GM21360 (cell line): ENCODE measurements at regions not wholly inside any gene's neighbourhood (a gene's known extent, or its start where the extent isn't known, plus 50 kb on each side); places are given as distances from the start of the nearest gene placed in this dataset.

Experiments
- ATAC-seq: cut with Tn5 transposase; IDR thresholded peaks from one replicate; pipeline ENCODE4 v1.9.1; 2021; ENCODE audit warnings: mild to moderate bottlenecking, moderate library complexity; ENCODE audit not compliant: unreplicated experiment

GRCh38 chr21:20545454-20545853 lies 452.8 kb upstream of the NCAM2 start:
- ATAC-seq, result no peak

GRCh38 chr21:20551939-20552338 lies 446.3 kb upstream of the NCAM2 start:
- no peak for ATAC-seq

GRCh38 chr21:20554785-20555184 lies 443.4 kb upstream of the NCAM2 start:
- ATAC-seq, result no peak

GRCh38 chr21:20570824-20571232 lies 427.4 kb upstream of the NCAM2 start:
- no peak for ATAC-seq

GRCh38 chr21:20572582-20572981 lies 425.6 kb upstream of the NCAM2 start:
- ATAC-seq, result no peak

GRCh38 chr21:20581361-20581760 lies 416.8 kb upstream of the NCAM2 start:
- ATAC-seq, result no peak

GRCh38 chr21:20591284-20591683 lies 406.9 kb upstream of the NCAM2 start:
- ATAC-seq, result no peak

- no peak for ATAC-seq
These were observed 405.7 kb upstream of the NCAM2 start for GRCh38 chr21:20592463-20592862.

- ATAC-seq, result no peak
These were observed 395.0 kb upstream of the NCAM2 start for GRCh38 chr21:20603236-20603635.

GRCh38 chr21:20611008-20611407 lies 387.2 kb upstream of the NCAM2 start:
- ATAC-seq, result no peak

- ATAC-seq, result no peak
These were observed 384.6 kb upstream of the NCAM2 start for GRCh38 chr21:20613654-20614053.

GRCh38 chr21:20617130-20617529 lies 381.1 kb upstream of the NCAM2 start:
- no peak for ATAC-seq

GRCh38 chr21:20618878-20619277 lies 379.3 kb upstream of the NCAM2 start:
- no peak for ATAC-seq

GRCh38 chr21:20627594-20627993 lies 370.6 kb upstream of the NCAM2 start:
- ATAC-seq, result no peak

- no peak for ATAC-seq
These were observed 366.6 kb upstream of the NCAM2 start for GRCh38 chr21:20631633-20632032.

GRCh38 chr21:20639026-20639425 lies 359.2 kb upstream of the NCAM2 start:
- no peak for ATAC-seq

- ATAC-seq, result no peak
These were observed 357.0 kb upstream of the NCAM2 start for GRCh38 chr21:20641241-20641640.

GRCh38 chr21:20642681-20643080 lies 355.5 kb upstream of the NCAM2 start:
- no peak for ATAC-seq

GRCh38 chr21:20644552-20644951 lies 353.7 kb upstream of the NCAM2 start:
- ATAC-seq, result no peak

- no peak for ATAC-seq
These were observed 352.9 kb upstream of the NCAM2 start for GRCh38 chr21:20645344-20645743.

- ATAC-seq, result no peak
These were observed 351.6 kb upstream of the NCAM2 start for GRCh38 chr21:20646431-20647165.

GRCh38 chr21:20647607-20648006 lies 350.6 kb upstream of the NCAM2 start:
- ATAC-seq, result no peak

- ATAC-seq, result no peak
These were observed 349.0 kb upstream of the NCAM2 start for GRCh38 chr21:20649231-20649630.
